GM18519 (cell line): ENCODE measurements at regions not wholly inside any gene's neighbourhood (a gene's known extent, or its start where the extent isn't known, plus 50 kb on each side); places are given as distances from the start of the nearest gene placed in this dataset.
A peak's percentile ranks its signal among the peaks of the same experiment; 100 is the strongest.

ENCODE experiments used
- ATAC-seq: cut with Tn5 transposase; IDR thresholded peaks from one replicate; pipeline ENCODE4 v1.9.1; 2021; ENCODE audit warnings: mild to moderate bottlenecking, moderate library complexity; ENCODE audit not compliant: unreplicated experiment, low FRiP score

DNA sequence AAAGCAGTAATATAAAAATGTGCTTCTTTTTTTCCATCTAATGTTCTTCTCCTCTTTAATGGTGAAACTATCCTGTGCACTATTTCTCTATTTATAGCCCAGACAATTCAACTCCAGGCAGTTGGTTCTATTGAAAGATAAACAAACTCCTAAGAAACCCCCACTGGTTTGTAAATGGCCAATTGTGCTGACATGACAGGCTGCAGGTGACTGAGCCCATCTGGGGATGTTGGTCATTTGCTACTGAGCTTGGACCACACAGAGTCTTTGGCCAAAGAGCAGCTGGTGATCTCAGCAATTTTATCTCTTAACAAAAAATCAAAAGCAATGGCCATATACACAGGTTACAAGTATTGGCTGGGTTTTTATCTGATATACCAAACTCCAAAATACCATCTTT, 631.8 kb upstream of the CELF2 start:
- ATAC-seq: no peak

GRCh38 chr10:10389182-10389581, 628.5 kb upstream of the CELF2 start:
- ATAC-seq: no peak

DNA sequence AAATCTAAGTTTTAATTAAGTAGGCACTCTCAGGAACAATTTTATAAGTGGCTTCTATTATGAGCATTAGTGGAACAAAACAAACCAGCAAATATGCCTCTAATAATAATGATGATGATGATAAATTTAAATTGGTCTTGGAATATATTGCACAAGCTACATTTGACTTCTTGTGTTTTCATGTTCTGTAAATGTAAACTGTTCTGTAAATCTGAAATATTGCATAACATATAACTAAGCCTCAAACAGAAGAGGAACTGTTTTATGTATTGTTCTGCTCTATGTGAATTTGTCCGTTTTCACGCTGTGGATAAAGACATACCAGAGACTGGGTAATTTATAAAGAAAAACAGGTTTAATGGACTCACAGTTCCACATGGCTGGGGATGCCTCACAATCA, 625.2 kb upstream of the CELF2 start:
- ATAC-seq: no peak

DNA sequence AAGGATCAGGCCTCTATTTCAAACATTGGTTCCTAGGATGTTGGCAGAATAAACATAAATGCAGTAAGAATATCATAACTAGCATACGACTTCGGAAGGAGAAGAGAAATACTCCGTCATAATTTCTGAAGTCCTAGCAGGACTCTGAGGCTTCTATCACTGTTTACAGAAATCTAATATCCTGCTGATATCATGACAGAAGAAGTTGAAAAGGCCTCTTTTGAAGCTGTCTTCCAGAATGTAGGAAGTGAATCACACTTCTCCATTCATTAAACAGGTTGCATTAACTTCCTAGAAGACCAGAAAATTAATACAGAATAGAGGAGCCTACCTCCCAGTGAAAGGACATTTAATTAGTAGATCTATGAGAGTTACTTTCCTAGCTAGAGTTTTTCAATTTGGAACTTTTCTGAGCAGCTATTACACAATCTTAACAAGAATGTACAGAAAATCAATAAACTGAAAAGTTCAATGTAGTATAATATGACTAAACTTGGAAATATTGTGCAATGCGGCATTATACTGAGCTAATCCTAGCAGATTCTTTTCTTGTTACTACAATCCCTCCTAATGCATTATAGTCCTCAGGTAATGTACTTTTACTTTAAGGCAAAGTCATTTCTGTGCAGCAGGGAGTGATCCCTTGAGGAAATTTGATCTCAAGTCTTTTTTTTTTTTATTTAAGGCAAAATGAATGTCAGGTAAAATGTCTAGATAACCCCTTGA, 622.6 kb upstream of the CELF2 start:
- ATAC-seq: no peak

DNA sequence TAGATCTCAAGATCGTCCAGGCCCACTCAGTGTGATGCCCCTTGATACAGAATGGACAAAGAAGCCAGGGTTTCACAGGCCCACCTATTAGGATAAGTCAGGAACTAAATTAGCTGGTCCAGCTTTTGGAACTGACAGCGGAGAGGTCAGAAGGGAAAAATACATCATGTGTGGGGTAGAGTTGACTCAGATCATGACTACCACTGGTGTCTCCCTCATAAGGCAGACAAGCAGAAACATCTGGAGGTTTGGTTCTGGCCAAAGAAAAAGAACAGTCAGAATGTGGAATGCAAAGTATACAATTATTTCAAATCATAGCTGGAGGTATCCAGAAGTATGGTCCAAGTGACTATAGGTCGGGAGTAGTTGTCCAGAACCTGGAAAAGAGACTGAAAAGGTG, 621.1 kb upstream of the CELF2 start:
- no peak for ATAC-seq

DNA sequence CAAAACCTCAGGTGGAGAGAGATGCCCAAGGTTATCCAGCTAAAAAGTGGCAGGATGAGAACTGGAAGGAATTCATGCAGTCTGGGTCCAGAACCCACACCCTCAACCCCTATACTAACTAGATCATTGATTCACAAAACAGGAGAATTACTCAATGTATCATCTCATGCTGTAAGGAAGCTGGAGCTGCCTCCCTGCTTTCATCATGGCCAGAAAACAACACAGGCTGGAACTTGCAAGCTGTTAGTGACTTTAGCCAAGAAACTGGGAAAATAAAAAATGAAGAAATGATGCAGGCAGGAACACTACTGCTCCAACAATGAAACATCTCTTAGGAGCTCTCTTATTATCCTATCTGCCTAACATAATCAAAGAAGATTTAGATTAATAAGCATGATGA, 619.8 kb upstream of the CELF2 start:
- ATAC-seq: no peak

GRCh38 chr10:10403762-10404161, 613.9 kb upstream of the CELF2 start:
- no peak for ATAC-seq

DNA sequence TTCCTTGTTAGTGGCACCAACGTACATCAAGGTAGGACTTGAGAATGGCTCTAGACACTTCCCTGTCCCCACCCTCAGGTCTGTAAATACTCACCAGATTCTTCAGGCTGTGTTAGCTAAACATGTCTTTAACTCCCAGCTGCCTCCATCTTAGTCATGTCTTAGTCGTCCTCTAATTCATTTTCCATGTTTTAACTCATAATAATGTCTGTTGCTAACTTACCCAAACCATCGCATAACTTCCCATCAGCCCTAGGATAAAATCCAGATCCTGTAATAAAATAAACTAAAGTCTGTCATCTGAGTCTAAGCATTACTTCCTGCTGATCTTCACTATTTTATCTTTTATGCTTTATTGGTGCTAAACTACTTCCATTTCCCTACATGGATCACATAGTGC, 600.0 kb upstream of the CELF2 start:
- no peak for ATAC-seq

GRCh38 chr10:10418387-10418786, 599.3 kb upstream of the CELF2 start:
- ATAC-seq: peak; percentile 98

DNA sequence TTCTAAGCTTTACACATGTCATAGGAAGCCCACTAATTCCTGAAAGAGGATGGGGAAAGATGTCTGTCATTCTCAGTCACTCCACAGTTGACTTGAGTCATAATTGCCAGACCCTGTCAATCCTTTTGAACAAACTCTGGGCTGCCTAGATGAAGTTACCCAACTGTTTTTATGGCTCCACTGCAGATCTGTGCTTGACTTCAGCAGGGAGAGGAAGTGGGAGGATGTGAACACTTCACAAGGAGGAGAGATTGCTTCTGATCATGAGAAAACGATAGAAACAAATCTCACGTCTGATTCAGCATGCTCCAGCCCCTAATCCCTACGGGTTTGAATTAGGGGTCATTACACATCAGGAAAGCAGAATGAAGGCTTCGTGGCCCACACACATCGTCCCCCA, 596.6 kb upstream of the CELF2 start:
- no peak for ATAC-seq

DNA sequence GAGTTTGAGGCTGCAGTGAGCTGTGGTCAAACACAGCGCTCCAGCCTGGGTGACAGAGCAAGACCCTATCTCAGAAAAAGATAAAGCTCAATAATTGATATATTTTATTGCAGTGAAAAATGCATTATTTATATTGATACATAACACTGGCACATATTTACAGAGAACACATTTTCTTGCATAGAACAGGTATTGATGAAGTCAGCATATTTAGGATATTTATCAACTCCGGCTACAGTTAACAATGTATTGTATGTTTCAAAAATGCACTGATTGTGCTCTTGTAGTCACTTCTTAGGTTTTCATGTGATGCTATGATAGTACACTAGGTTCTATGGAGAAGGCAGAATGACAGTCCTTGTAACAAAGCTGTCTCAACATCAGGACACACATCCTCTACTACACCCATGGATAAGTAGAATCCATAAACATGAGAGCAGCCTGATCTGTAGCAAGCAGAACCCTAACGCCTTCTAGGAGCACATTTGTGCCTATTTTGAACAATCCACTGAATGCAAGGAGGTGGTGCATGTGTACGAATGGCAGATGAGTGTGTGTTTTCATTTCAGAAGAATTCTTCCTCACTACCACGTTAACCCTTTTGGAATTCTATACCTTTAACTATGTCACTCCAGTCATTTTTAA, 586.1 kb upstream of the CELF2 start:
- ATAC-seq: no peak

DNA sequence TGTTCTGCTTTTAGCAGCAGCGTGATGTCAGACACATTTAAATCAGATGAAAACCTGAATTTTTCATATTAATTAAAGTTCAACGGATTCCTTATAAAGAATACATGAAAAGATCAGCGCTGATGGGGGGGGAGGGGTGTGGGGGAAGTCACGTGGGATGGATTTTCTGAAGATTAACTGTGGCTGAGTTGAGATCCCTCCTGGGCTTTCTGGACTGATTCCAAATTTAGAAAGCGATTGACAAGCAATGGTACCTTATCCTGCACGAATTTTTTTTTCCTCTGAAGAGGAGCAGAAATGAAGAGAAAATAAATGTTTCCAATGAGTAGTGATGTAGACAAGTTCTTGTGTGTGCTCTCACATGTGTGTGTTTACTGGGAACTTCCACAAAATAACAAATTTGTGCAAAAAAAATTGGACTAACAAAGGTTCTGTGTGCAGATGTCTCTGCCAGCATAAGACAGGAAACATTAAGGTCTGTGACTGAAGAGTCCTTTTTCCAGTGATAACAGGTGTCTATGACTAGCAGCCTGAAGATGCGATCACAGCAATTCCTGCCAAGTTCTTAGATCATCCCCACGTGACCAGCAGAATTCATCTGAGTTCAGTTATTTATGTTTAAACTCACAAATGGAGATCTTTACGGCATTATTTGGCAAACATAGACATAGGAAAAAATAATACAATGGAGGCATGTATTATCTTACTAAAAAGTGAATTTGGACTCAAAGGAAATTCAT, 585.2 kb upstream of the CELF2 start:
- ATAC-seq: no peak

- no peak for ATAC-seq
Measured at GRCh38 chr10:10434312-10434711, 583.4 kb upstream of the CELF2 start.

DNA sequence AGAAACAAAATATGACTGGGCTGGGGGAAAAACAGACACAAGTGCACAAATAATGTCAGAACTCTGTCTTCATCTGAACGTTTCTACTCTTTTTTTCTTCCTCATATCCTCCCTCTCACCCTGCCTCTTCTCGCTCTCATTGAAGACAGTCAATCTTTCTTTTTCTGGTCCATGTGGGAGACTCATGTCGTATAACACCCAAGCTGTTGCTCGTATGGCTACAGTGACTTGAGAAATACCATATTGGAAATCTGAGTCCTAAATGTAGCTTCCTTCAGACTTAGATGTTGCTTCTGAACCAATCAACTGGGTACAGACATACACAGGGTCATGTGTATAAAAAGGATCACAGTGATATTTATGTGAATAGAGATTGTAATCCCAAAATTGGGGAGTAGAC, 579.8 kb upstream of the CELF2 start:
- ATAC-seq: no peak

DNA sequence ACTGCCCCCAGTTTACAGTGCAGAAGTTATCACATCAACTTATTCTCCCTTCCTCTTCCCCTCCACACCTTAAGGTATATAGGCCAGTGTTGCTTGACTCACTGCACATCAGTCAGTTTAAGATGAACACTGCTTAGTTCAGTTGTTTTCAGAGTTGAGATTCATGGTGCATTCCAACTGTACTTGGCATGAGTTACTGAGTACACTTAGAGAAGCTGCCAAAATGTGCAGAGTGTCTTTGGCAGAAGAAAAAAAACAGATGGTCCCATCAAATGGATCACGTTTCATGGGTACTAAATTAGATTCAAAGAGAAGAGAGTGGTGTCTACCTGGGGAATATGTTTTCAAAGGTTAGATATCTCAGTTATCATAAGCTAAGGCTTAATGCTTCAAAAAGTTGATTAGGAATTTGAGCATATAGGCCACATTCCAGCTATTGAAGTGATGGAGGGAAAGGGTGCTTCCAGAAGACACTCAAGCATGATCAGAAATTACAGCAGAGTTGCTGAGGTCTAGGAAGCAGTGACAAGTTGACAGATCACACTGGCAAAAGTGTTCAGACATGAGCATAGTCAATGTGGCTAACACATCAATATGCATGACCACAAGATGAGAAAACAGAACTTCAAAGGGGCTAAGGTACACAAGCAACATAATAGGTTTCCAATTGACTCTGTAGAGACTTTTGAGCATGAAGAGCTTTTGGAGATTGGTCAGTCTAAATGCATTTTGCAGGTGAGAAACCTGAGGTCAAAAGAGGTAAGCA, 579.2 kb upstream of the CELF2 start:
- ATAC-seq: no peak

DNA sequence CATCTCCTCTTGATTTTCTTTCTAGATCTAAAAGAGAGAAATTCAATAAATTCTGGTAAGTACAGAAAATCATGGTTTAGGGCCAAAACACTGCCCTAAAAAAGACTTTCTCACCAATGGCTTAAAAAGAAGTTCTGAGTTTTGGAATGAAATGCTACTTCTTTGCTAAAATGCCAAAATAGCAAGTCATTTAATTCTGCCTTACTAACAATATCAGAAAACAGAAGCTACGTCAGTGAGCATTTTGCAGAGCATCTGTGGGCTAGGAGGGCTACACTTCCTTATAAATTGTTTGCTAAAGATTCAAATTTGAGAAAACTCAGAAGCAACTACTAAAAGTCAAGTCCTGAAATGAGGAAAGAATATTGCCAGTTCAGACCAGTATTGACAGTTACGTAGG, 560.8 kb upstream of the CELF2 start:
- ATAC-seq: no peak

DNA sequence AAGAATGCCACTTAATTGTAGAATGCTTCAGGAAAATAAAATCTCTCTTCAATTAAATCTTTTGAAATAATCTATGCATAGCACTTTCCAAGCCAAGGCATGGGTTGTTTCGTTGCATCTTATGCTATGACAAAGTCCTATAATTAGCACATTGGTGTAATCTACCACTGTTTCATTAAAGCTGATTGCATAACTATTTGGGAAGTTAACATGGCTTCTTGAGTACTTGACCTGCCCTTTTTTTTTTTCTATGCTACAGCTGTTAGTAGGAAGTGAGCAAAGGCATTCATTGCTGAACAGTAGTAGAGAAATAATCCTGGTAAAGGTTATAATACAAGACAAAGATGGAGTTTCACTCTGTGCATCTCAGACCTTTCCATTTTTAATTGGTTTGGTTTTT, 557.2 kb upstream of the CELF2 start:
- ATAC-seq: no peak

DNA sequence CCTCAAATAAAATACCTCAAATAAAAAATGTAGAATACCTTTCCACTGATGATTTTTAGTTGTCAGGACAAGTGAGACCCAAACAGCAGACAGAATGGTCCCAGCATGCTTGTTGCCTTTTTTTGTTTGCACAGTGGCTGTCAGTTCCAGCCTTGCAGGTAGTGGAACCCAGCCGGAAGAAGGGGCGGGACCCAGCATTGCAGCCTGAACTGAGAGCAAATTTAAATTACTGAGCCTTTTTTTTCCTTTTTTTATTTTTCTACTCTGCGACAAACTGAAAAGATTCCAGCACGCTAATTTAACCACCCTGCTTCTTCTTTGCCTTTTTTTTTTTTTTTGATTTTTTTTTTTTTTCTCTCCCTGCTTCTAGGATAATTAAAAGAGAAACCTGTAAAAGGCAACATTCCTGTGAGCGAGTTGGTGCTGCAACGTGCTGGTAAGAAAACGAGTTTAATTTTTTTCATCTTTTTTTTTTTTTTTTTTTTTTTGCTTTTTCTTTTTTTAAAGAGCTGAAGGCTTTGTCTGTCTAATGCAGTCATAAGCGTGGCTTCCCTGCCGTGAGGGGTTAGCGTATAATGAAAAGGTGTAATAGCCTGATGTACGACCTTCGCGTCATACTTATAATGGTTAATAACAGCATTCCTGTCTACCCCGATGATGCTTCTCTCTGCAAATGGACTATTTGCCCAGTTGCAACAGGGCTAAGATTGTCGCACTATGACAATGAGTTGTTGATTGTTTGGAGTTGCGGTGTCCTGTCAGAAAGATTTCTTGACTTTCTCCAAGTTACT, 555.3 kb upstream of the CELF2 start:
- no peak for ATAC-seq

DNA sequence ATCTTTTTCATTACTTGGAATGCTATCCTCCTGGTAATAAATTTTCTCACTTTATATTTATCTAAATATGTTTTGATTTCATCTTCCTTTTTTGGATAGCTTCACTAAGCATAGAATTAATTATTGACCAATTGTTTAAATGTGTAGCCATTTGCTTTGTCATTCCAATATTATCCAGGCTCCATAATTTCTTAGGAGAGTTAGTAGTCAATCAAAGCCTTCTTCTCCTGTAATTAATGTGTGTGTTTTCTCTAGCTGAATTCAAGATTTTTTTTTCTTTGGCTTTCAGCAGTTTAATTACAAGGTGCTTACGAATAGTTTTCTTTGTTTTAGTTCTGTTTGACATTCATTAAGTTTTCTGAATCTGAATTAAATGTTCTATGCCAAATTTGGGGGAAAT, 545.9 kb upstream of the CELF2 start:
- ATAC-seq: no peak

GRCh38 chr10:10475812-10476211, 541.9 kb upstream of the CELF2 start:
- ATAC-seq: no peak
